SJCRH30 (cell line): ENCODE measurements at regions not wholly inside any gene's neighbourhood (a gene's known extent, or its start where the extent isn't known, plus 50 kb on each side); places are given as distances from the start of the nearest gene placed in this dataset.
A peak's percentile ranks its signal among the peaks of the same experiment; 100 is the strongest.

Experiments used
- DNase-seq, 2 experiments: peaks; one replicate each; pipeline ENCODE4 v3.0.0-alpha.2; 2015 to 2020
- H3K27ac ChIP-seq: fragments of 250-450 bp; sonication (Bioruptor Pico); 2 replicates; pipeline ENCODE4 v1.5.1; 2020; ENCODE audit warnings: mild to moderate bottlenecking, moderate library complexity
- H3K27me3 ChIP-seq: fragments of 250-450 bp; sonication (Bioruptor Pico); 2 replicates; pipeline ENCODE4 v1.5.1; 2020; ENCODE audit warnings: mild to moderate bottlenecking, moderate library complexity
- H3K36me3 ChIP-seq: fragments of 250-450 bp; sonication (Bioruptor Pico); 2 replicates; pipeline ENCODE4 v1.5.1; 2020; ENCODE audit warnings: mild to moderate bottlenecking, moderate library complexity
- H3K4me1 ChIP-seq: fragments of 250-450 bp; sonication (Bioruptor Pico); 2 replicates; pipeline ENCODE4 v1.5.1; 2020; ENCODE audit warnings: mild to moderate bottlenecking, moderate library complexity
- H3K4me3 ChIP-seq: fragments of 250-450 bp; sonication (Bioruptor Pico); 2 replicates; pipeline ENCODE4 v1.5.1; 2020; ENCODE audit warnings: mild to moderate bottlenecking, moderate library complexity
- H3K9me3 ChIP-seq: fragments of 250-450 bp; sonication (Bioruptor Pico); replicated peaks from 2 replicates; pipeline ENCODE4 v1.5.1; 2020; ENCODE audit warnings: mild to moderate bottlenecking, moderate library complexity

DNA sequence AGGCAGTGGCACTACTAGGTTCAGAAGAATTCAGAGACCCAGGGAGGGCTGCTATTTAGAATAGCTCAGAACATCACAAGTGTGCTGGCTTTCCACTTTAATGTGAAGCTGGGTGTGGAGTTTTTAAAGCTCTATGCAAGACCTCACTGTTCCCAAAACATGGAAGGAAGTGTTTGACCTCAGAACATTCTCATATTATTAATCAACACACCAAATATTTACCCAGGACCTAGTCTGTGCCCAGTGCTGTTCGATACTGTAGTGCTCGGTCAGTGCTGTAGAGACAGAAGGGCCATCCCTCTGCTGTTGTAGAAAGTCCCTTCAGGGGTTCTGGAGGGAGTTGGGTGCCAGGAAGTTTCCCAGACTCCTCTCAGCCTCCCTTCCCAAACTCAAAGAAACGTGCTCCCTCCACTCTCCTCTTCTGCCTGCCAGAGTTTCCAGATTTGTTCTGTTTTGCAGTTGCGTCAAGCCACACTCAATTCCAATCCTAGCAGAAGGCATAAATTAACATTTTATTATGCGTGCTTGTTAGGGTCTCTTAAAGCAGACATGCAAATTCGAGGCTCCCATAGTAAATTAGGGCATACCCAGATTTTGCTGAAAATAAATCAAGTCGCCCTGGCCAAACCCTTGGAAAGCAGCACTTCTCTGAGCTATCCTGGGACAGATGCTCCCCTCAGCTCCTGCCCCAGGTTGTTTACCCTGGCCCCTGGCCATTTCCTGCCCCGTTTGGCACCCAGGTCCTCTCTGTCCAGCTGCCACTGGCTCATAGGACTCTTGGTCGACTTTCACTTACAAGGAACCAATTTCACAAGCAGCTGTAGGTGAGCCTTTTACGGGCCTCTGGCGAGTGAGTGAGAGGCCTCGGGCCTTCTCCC is 248.6 kb downstream of the HIVEP2 start:
- peak; percentile 87 to 92 for DNase-seq
- H3K27ac ChIP-seq: peak overlapping the region; percentile 37
- peaks cover 21% of the 10 kb centered on the region for H3K4me1 ChIP-seq
- no peaks in the 10 kb centered on the region for H3K9me3 ChIP-seq
- no peaks in the 10 kb centered on the region for H3K27me3 ChIP-seq
- peak overlapping the region; percentile 3; the same call in 1 of the 2 replicates for H3K4me3 ChIP-seq
- no peaks in the 10 kb centered on the region for H3K36me3 ChIP-seq

DNA sequence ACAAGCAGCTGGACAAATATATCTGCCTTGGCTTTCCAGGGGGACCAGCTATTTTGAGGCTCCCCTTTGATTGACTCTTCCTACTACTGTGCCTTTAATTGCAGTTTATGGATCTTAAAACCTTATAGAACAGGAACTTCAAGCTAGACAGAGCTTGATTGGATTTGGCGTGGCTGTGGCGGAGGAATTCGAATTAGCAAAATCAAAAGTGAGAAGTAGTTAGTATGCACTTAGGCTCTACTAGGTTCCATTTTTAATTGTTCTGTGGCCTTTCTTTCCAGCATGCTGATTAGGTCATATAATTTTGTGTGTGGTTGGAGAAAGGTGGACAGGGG is 248.0 kb downstream of the HIVEP2 start:
- no peak for DNase-seq
- no peaks in the 10 kb centered on the region for H3K9me3 ChIP-seq
- H3K36me3 ChIP-seq: no peaks in the 10 kb centered on the region
- H3K4me1 ChIP-seq: peaks cover 21% of the 10 kb centered on the region
- H3K27ac ChIP-seq: peak overlapping the region; percentile 37
- no peak overlapping the region for H3K4me3 ChIP-seq
- no peaks in the 10 kb centered on the region for H3K27me3 ChIP-seq

DNA sequence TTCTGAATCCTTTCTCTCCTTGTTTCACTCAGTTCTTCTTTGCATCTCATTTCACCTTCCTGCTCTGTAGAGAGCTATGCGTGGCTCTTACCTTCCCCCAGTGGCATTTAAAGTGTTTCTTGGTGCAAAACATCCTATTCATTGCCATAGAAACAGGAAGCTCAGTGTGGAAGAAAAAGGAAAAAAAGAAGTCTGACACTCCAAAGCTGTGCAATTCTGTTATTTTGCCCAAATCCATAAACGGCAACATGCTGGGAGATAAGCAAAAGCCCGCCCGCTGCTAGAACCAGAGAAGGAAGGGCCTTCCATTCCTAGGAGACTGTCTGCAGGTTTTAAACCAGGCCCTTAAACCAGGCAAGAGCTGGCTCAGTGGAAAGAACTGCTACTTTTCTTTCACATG is 247.1 kb downstream of the HIVEP2 start:
- Histone ChIP-seq H3K4me3 (no peak overlapping the region), H3K4me1 (peaks cover 25% of the 10 kb centered on the region), H3K9me3 (no peaks in the 10 kb centered on the region), H3K36me3 (no peaks in the 10 kb centered on the region), H3K27me3 (no peaks in the 10 kb centered on the region), H3K27ac (no peak overlapping the region)
- DNase-seq: no peak

DNA sequence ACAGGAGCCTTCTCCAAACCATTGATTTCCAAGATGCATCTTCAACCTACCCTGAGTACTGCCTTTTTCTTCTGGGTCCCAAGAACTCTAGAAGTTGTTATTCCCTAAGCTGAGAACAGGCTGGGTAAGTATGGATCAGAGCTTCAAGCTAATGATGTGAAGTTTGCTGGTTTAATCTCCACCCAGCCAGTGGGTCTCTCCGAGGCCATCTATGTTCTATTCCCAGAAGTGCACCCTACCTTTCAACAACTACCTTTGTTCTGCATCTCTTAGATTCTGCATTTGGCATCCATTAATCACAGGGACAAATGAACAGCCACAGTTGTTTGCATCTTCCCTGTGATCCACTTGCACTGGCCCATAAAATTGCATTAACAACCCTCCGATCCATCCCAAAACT is 246.2 kb downstream of the HIVEP2 start:
- no peaks in the 10 kb centered on the region for H3K9me3 ChIP-seq
- H3K36me3 ChIP-seq: no peaks in the 10 kb centered on the region
- no peak overlapping the region for H3K27ac ChIP-seq
- no peaks in the 10 kb centered on the region for H3K27me3 ChIP-seq
- peaks cover 25% of the 10 kb centered on the region for H3K4me1 ChIP-seq
- peak in 1 of 2 experiments; percentile 24 for DNase-seq
- H3K4me3 ChIP-seq: no peak overlapping the region

DNA sequence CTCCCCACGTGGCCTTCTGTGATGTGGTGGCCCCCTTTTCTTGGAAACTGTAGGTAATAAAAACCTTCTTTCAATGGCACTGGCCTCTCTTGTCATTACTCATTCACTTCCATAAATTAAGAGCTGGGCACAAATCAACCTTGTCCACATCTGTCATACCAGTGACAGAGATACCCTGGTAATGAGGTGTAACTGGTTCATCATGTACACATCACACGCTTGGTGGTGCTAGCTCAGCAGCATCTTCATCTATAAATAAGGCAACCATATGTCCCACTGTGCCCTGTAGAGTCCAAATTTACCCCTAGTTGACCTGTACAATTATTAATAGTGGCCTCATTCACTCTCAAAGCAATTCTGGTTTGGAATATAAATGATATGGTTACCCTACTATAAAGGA is 245.6 kb downstream of the HIVEP2 start:
- H3K36me3 ChIP-seq: no peaks in the 10 kb centered on the region
- no peak overlapping the region for H3K27ac ChIP-seq
- DNase-seq: no peak
- no peaks in the 10 kb centered on the region for H3K27me3 ChIP-seq
- H3K4me3 ChIP-seq: no peak overlapping the region
- H3K4me1 ChIP-seq: peaks cover 25% of the 10 kb centered on the region
- H3K9me3 ChIP-seq: no peaks in the 10 kb centered on the region

DNA sequence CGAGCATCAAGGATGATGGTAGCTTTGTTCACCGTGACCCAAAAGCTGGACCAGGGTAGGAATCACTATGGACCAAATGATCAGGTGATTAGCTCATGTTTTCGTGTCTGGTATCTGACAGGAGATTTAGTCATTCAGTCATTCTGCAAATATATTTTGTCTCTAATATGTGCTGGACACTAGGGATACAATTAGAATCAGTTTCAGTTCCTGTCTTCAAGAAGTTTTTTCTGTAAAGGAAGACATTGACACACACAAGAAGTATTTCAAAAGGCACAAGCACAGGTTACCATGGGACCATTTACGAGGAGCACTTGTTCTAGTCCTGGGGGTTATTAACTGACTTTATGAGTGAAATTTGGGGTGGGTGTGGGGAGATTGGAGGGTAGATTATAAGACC is 244.9 kb downstream of the HIVEP2 start:
- Histone ChIP-seq H3K4me3 (no peak overlapping the region), H3K4me1 (peaks cover 25% of the 10 kb centered on the region), H3K36me3 (no peaks in the 10 kb centered on the region), H3K27ac (no peak overlapping the region), H3K9me3 (no peaks in the 10 kb centered on the region), H3K27me3 (no peaks in the 10 kb centered on the region)
- DNase-seq: no peak

DNA sequence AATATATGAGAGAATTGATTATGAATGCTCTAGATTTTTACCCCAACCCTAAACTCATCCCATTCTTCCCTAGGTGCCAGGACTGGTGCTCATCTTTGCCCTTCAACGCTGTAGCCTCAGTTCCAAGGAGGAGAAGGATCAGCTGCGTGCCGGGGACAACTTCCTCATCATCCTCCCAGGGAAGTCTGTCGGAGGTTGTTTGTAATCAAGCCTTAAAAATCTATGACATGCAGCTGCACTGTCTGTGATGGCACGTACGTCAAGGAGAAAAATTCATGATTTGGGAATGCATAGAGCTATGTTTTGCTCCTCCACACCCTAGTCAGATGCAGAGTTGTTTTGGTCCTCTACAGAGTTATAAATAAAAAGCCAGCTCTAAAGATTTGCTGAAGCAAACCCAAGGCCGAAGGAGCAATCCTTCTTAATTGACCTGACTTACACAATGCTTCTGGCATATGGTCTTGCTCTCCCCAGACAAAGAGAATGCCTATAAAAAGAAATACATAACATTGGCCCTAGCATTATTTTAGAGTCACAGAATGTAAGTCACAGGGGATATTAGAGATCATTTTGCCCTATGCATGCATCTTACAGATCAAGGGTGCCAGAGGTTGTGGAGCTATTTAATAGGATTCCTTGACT is 244.2 kb downstream of the HIVEP2 start:
- DNase-seq: no peak
- peaks cover 22% of the 10 kb centered on the region for H3K4me1 ChIP-seq
- no peaks in the 10 kb centered on the region for H3K9me3 ChIP-seq
- H3K36me3 ChIP-seq: no peaks in the 10 kb centered on the region
- H3K4me3 ChIP-seq: no peak overlapping the region
- no peaks in the 10 kb centered on the region for H3K27me3 ChIP-seq
- H3K27ac ChIP-seq: no peak overlapping the region
